CD4-positive, alpha-beta T cell treated with Interleukin-6 for 4 hours (primary cell): ENCODE measurements at regions not wholly inside any gene's neighbourhood (a gene's known extent, or its start where the extent isn't known, plus 50 kb on each side); places are given as distances from the start of the nearest gene placed in this dataset.

ENCODE experiments used
- DNase-seq: peaks from one replicate; pipeline ENCODE4 v3.0.0-alpha.2; 2020; ENCODE audit warnings: mixed read lengths

- DNase-seq, result no peak
These were observed 179.8 kb downstream of the SEC61B start for GRCh38 chr9:99401680-99402504.

- no peak for DNase-seq
These were observed 181.3 kb downstream of the SEC61B start for GRCh38 chr9:99403371-99403770.

- no peak for DNase-seq
These were observed 183.3 kb downstream of the SEC61B start for GRCh38 chr9:99405359-99405758.

- no peak for DNase-seq
These were observed 184.9 kb downstream of the SEC61B start for GRCh38 chr9:99406939-99407338.

GRCh38 chr9:99411068-99411467 lies 189.0 kb downstream of the SEC61B start:
- no peak for DNase-seq

GRCh38 chr9:99411479-99412115 lies 189.5 kb downstream of the SEC61B start:
- DNase-seq, result no peak

GRCh38 chr9:99412606-99413005 lies 190.5 kb downstream of the SEC61B start:
- DNase-seq, result no peak

- no peak for DNase-seq
These were observed 192.2 kb downstream of the SEC61B start for GRCh38 chr9:99414321-99414720.

- DNase-seq, result no peak
These were observed 193.5 kb downstream of the SEC61B start for GRCh38 chr9:99415606-99416005.

- DNase-seq, result no peak
These were observed 193.9 kb downstream of the SEC61B start for GRCh38 chr9:99416007-99416406.

- DNase-seq, result no peak
These were observed 197.0 kb downstream of the SEC61B start for GRCh38 chr9:99419070-99419469.

GRCh38 chr9:99421369-99421768 lies 199.3 kb downstream of the SEC61B start:
- DNase-seq, result no peak

GRCh38 chr9:99425124-99425523 lies 203.0 kb downstream of the SEC61B start:
- no peak for DNase-seq

GRCh38 chr9:99425923-99426842 lies 204.1 kb downstream of the SEC61B start:
- no peak for DNase-seq

- DNase-seq, result no peak
These were observed 205.2 kb downstream of the SEC61B start for GRCh38 chr9:99427260-99427659.

GRCh38 chr9:99430301-99430700 lies 208.2 kb downstream of the SEC61B start:
- no peak for DNase-seq

- DNase-seq, result no peak
These were observed 209.0 kb downstream of the SEC61B start for GRCh38 chr9:99431103-99431502.

GRCh38 chr9:99432075-99432474 lies 210.0 kb downstream of the SEC61B start:
- no peak for DNase-seq

- DNase-seq, result no peak
These were observed 211.0 kb downstream of the SEC61B start for GRCh38 chr9:99433095-99433494.

- peak; percentile 34 for DNase-seq
These were observed 211.5 kb downstream of the SEC61B start for GRCh38 chr9:99433555-99433954.

- no peak for DNase-seq
These were observed 214.5 kb downstream of the SEC61B start for GRCh38 chr9:99436616-99437015.

GRCh38 chr9:99437145-99437544 lies 215.1 kb downstream of the SEC61B start:
- DNase-seq, result no peak

GRCh38 chr9:99438596-99438995 lies 216.5 kb downstream of the SEC61B start:
- no peak for DNase-seq
